ENCODE measurements at regions not wholly inside any gene's neighbourhood (a gene's known extent, or its start where the extent isn't known, plus 50 kb on each side); places are given as distances from the start of the nearest gene placed in this dataset.

DNA sequence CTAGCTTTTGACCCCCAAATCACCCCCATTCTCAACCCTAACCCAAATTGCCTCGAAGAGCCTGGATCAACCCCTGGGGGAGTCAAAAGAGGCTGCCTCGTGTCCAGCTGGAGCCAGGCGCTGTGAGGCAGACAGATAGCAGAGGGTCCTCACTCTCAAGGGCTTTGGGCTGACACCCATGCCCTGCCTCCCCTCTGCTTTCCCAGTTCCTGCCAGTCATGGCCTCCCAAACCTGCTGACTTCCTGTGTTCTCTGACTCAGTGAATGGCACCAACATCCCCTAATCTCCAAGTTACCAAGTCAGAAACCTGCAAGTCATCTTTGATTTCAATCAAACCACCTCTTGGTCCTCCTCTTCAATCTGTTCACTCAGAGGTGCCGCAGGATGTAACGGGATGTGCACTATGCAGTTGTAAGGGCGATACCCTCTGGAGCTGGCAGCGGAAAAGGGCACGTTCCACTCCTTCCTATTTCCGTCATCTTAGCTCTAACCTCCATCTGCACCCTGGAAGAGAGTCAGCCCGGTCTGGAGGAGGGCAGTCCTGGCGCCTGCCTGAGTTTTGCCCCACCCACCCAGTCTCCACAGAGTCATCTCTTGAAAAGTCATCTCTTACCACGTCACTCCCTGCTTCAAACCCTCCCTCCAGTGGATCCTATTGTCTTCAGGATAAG, 52.4 kb upstream of the FAM174B start:
- Mint-ChIP-seq H3K9me3 (no peaks in the 10 kb centered on the region; the same call in 2 of the 3 replicates), H3K27me3 (ENCODE audit: insufficient read depth, low read depth, poor library complexity) (peaks cover 3% of the 10 kb centered on the region), H3K27ac (no peak overlapping the region), H3K4me1 (peaks cover 10% of the 10 kb centered on the region), H3K36me3 (ENCODE audit: low read depth) (no peaks in the 10 kb centered on the region), H3K4me3 (no peak overlapping the region)
- no peak for DNase-seq (ENCODE audit: low spot score)
- H4K20me1 ChIP-seq (replicated peaks; ENCODE audit: insufficient read depth): no peaks in the 10 kb centered on the region
- peaks cover 27% of the 10 kb centered on the region for H3K27me3 ChIP-seq (ENCODE audit: insufficient read depth)
- H3K4me1 ChIP-seq (ENCODE audit: insufficient read depth): peaks cover 21% of the 10 kb centered on the region
- peaks cover 4% of the 10 kb centered on the region; the same call in 1 of the 2 replicates for H3F3A ChIP-seq (replicated peaks; ENCODE audit: low read depth)
- H3K4me2 ChIP-seq: no peak overlapping the region
- H3K27ac ChIP-seq (ENCODE audit: low read depth): no peak overlapping the region
- ATAC-seq: no peak
- no peaks in the 10 kb centered on the region for H3K36me3 ChIP-seq (ENCODE audit: insufficient read depth)
- TF ChIP-seq, protein P1, sequence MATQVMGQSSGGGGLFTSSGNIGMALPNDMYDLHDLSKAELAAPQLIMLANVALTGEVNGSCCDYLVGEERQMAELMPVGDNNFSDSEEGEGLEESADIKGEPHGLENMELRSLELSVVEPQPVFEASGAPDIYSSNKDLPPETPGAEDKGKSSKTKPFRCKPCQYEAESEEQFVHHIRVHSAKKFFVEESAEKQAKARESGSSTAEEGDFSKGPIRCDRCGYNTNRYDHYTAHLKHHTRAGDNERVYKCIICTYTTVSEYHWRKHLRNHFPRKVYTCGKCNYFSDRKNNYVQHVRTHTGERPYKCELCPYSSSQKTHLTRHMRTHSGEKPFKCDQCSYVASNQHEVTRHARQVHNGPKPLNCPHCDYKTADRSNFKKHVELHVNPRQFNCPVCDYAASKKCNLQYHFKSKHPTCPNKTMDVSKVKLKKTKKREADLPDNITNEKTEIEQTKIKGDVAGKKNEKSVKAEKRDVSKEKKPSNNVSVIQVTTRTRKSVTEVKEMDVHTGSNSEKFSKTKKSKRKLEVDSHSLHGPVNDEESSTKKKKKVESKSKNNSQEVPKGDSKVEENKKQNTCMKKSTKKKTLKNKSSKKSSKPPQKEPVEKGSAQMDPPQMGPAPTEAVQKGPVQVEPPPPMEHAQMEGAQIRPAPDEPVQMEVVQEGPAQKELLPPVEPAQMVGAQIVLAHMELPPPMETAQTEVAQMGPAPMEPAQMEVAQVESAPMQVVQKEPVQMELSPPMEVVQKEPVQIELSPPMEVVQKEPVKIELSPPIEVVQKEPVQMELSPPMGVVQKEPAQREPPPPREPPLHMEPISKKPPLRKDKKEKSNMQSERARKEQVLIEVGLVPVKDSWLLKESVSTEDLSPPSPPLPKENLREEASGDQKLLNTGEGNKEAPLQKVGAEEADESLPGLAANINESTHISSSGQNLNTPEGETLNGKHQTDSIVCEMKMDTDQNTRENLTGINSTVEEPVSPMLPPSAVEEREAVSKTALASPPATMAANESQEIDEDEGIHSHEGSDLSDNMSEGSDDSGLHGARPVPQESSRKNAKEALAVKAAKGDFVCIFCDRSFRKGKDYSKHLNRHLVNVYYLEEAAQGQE (IDR thresholded peaks at IDR 0.05; ENCODE audit: unreplicated experiment): no peak
- TF ChIP-seq CREB1 (CRISPR knock-in tag; IDR thresholded peaks at IDR 0.05; ENCODE audit: low read depth) (no peak), ZNF114 (CRISPR knock-in tag; IDR thresholded peaks at IDR 0.05) (no peak), JUNB (IDR thresholded peaks at IDR 0.05; ENCODE audit: unreplicated experiment) (no peak), ZNF331 (CRISPR knock-in tag; IDR thresholded peaks at IDR 0.05; ENCODE audit: low read depth) (no peak), NANOG (IDR thresholded peaks at IDR 0.05; ENCODE audit: borderline replicate concordance) (no peak), STAT1 (IDR thresholded peaks at IDR 0.05; ENCODE audit: unreplicated experiment) (no peak), EZH2 (IDR thresholded peaks at IDR 0.05; ENCODE audit: low read depth, unreplicated experiment) (no peak), EZH2phosphoT487 (IDR thresholded peaks at IDR 0.05; ENCODE audit: unreplicated experiment) (no peak), POLR2AphosphoS5 (IDR thresholded peaks at IDR 0.05; ENCODE audit: low read depth) (no peak)
- TF ChIP-seq, protein P2, sequence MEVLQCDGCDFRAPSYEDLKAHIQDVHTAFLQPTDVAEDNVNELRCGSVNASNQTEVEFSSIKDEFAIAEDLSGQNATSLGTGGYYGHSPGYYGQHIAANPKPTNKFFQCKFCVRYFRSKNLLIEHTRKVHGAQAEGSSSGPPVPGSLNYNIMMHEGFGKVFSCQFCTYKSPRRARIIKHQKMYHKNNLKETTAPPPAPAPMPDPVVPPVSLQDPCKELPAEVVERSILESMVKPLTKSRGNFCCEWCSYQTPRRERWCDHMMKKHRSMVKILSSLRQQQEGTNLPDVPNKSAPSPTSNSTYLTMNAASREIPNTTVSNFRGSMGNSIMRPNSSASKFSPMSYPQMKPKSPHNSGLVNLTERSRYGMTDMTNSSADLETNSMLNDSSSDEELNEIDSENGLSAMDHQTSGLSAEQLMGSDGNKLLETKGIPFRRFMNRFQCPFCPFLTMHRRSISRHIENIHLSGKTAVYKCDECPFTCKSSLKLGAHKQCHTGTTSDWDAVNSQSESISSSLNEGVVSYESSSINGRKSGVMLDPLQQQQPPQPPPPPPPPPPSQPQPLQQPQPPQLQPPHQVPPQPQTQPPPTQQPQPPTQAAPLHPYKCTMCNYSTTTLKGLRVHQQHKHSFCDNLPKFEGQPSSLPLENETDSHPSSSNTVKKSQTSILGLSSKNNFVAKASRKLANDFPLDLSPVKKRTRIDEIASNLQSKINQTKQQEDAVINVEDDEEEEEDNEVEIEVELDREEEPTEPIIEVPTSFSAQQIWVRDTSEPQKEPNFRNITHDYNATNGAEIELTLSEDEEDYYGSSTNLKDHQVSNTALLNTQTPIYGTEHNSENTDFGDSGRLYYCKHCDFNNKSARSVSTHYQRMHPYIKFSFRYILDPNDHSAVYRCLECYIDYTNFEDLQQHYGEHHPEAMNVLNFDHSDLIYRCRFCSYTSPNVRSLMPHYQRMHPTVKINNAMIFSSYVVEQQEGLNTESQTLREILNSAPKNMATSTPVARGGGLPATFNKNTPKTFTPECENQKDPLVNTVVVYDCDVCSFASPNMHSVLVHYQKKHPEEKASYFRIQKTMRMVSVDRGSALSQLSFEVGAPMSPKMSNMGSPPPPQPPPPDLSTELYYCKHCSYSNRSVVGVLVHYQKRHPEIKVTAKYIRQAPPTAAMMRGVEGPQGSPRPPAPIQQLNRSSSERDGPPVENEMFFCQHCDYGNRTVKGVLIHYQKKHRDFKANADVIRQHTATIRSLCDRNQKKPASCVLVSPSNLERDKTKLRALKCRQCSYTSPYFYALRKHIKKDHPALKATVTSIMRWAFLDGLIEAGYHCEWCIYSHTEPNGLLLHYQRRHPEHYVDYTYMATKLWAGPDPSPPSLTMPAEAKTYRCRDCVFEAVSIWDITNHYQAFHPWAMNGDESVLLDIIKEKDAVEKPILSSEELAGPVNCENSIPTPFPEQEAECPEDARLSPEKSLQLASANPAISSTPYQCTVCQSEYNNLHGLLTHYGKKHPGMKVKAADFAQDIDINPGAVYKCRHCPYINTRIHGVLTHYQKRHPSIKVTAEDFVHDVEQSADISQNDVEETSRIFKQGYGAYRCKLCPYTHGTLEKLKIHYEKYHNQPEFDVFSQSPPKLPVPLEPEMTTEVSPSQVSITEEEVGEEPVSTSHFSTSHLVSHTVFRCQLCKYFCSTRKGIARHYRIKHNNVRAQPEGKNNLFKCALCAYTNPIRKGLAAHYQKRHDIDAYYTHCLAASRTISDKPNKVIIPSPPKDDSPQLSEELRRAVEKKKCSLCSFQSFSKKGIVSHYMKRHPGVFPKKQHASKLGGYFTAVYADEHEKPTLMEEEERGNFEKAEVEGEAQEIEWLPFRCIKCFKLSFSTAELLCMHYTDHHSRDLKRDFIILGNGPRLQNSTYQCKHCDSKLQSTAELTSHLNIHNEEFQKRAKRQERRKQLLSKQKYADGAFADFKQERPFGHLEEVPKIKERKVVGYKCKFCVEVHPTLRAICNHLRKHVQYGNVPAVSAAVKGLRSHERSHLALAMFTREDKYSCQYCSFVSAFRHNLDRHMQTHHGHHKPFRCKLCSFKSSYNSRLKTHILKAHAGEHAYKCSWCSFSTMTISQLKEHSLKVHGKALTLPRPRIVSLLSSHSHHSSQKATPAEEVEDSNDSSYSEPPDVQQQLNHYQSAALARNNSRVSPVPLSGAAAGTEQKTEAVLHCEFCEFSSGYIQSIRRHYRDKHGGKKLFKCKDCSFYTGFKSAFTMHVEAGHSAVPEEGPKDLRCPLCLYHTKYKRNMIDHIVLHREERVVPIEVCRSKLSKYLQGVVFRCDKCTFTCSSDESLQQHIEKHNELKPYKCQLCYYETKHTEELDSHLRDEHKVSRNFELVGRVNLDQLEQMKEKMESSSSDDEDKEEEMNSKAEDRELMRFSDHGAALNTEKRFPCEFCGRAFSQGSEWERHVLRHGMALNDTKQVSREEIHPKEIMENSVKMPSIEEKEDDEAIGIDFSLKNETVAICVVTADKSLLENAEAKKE (CRISPR knock-in tag; IDR thresholded peaks at IDR 0.05): no peak
- TF ChIP-seq, protein P3, sequence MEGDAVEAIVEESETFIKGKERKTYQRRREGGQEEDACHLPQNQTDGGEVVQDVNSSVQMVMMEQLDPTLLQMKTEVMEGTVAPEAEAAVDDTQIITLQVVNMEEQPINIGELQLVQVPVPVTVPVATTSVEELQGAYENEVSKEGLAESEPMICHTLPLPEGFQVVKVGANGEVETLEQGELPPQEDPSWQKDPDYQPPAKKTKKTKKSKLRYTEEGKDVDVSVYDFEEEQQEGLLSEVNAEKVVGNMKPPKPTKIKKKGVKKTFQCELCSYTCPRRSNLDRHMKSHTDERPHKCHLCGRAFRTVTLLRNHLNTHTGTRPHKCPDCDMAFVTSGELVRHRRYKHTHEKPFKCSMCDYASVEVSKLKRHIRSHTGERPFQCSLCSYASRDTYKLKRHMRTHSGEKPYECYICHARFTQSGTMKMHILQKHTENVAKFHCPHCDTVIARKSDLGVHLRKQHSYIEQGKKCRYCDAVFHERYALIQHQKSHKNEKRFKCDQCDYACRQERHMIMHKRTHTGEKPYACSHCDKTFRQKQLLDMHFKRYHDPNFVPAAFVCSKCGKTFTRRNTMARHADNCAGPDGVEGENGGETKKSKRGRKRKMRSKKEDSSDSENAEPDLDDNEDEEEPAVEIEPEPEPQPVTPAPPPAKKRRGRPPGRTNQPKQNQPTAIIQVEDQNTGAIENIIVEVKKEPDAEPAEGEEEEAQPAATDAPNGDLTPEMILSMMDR (conservative IDR thresholded peaks at IDR 0.05; ENCODE audit: low read depth in 2 of 2): no peak
- TF ChIP-seq, protein P4, sequence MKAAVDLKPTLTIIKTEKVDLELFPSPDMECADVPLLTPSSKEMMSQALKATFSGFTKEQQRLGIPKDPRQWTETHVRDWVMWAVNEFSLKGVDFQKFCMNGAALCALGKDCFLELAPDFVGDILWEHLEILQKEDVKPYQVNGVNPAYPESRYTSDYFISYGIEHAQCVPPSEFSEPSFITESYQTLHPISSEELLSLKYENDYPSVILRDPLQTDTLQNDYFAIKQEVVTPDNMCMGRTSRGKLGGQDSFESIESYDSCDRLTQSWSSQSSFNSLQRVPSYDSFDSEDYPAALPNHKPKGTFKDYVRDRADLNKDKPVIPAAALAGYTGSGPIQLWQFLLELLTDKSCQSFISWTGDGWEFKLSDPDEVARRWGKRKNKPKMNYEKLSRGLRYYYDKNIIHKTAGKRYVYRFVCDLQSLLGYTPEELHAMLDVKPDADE (IDR thresholded peaks at IDR 0.05): no peak
- no peak overlapping the region for H3K4me3 ChIP-seq
- no peak overlapping the region for H2AFZ ChIP-seq
- no peaks in the 10 kb centered on the region; the same call in 1 of the 2 replicates for H3K9me2 ChIP-seq (ENCODE audit: insufficient read depth)
- H3K79me2 ChIP-seq (replicated peaks; ENCODE audit: insufficient read depth): no peaks in the 10 kb centered on the region

Measured in GM23338 (cell line).